ENCODE measurements at regions not wholly inside any gene's neighbourhood (a gene's known extent, or its start where the extent isn't known, plus 50 kb on each side); places are given as distances from the start of the nearest gene placed in this dataset.

DNA sequence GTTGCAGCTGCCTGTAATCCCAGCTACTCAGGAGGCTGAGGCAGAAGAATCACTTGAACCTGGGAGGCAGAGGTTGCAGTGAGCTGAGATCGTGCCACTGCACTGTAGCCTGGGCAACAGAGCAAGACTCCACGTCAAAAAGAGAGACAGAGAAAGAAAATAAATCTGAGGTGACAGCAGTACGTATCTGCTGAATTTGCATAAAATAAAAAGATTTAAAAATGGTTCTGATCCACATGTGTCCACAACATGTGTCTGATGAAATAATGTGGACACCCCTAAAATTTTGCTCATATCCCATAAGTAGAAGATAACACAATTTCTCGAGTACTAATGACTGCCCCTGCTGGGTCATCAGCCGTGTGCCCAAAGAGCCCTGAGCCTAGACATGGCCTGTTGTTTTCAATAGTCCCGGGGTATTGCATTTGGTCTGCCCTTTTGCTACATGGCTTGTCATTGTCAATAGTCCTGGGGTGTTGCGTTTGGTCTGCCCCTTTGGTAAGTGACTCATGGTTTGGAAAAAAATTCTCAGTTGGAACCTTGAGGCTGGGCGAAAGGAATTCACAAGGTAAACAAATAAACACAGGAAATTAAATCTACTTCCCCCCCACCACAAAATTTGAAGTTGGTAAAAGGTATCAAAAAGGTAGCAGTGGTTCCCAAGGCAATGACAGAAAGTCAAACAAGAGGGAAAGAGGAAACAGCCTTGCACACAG is 434.6 kb upstream of the MAF start:
- no peak overlapping the region for H3K27ac ChIP-seq
- no peak for TF ChIP-seq ZFX (IDR thresholded peaks at IDR 0.05)
- TF ChIP-seq, protein P1, sequence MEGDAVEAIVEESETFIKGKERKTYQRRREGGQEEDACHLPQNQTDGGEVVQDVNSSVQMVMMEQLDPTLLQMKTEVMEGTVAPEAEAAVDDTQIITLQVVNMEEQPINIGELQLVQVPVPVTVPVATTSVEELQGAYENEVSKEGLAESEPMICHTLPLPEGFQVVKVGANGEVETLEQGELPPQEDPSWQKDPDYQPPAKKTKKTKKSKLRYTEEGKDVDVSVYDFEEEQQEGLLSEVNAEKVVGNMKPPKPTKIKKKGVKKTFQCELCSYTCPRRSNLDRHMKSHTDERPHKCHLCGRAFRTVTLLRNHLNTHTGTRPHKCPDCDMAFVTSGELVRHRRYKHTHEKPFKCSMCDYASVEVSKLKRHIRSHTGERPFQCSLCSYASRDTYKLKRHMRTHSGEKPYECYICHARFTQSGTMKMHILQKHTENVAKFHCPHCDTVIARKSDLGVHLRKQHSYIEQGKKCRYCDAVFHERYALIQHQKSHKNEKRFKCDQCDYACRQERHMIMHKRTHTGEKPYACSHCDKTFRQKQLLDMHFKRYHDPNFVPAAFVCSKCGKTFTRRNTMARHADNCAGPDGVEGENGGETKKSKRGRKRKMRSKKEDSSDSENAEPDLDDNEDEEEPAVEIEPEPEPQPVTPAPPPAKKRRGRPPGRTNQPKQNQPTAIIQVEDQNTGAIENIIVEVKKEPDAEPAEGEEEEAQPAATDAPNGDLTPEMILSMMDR (conservative IDR thresholded peaks at IDR 0.05): no peak

DNA sequence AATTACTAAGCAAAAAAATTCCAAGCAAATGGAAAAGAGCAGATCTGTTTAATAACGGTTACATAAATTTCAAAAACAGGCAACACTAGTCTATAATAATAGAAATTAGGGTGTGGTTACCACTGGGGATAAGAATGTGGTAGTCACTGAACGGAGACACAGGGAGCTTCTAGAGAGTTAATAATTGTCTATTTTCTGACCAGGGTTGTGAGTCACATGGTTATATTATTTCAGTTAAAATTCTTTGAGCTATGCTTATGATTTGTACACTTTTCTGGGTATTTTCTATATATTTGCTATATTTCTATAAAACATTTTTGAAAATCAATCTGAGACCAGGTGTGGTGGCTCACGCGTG is 433.9 kb upstream of the MAF start:
- TF ChIP-seq, protein P1 (conservative IDR thresholded peaks at IDR 0.05): no peak
- no peak for TF ChIP-seq ZFX (IDR thresholded peaks at IDR 0.05)
- no peak overlapping the region for H3K27ac ChIP-seq

DNA sequence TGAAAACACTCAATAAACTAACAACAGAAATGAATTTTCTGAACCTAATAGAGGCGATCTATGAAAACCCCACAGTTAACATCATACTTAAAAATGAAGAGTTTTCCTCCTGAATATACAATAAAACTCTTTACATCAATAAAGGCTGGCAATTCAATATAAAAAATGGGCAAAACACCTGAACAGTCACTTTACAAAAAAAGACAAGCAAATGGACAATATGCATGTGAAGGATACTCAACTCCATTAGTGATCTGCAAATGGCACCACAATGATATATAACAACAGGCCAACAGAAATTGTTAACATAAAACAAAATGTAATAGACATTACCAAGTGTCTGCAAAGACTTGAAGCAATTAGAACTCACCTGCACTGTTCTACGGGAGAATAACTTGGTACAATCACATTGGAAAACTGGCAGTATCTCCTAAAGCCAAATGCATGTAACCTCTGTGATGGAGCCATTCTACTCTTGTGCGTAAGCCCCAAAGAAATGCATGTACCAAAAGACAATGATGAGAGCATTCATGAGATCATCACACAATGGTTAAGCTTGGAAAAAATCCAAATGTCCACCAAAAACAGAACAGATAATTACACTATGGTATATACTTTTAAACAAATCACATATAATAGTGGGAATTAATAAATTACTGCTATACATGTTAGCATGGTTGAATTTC is 433.4 kb upstream of the MAF start:
- TF ChIP-seq, protein P1 (conservative IDR thresholded peaks at IDR 0.05): no peak
- H3K27ac ChIP-seq: no peak overlapping the region

DNA sequence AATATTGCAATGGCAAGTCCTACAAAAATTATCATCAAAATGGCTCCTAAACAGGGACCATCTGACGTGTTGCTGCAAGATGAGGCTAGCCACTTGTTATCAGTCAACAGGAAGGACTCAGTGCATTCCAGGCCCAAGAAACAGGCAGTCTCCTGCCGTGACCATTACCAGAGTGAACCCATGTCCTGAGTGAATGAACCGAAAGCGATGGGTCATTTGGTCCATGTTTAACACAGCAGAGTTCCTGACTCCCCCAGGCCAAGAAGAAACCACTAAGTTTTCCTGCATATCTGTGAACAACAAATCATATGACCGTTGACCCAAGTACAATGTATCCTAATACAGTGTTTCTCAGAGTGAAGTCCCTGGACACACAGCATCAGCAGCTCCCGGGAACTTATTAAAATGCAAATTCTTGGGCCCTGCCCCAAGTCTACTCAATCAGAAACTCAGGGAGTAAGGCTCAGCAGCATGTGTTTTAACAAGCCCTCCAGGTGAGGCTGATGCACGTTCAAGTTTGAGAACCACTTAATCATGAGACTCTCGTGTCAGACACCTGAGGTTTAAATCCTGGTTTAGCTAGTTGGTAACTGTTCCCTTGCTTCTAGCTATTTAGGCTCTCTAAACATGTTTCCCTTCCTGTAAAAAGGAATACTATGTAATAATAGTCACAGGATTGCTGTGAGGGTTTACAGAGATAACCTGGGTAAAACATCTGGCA is 429.4 kb upstream of the MAF start:
- no peak overlapping the region for H3K27ac ChIP-seq
- TF ChIP-seq, protein P1 (conservative IDR thresholded peaks at IDR 0.05): no peak
- no peak for TF ChIP-seq ZFX (IDR thresholded peaks at IDR 0.05)

DNA sequence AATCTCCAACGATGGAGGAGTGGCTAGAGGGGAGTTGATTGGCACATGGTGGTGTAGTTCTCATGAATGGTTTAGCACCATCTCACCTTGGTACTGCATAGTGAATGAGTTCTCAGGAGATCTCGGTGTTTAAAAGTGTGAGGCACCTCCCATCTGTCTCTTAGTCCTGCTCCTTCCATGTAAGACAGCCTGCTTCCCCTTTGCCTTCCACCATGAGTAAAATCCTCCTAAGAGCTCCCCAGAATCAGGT is 428.8 kb upstream of the MAF start:
- TF ChIP-seq ZFX (IDR thresholded peaks at IDR 0.05): no peak
- TF ChIP-seq, protein P1 (conservative IDR thresholded peaks at IDR 0.05): no peak
- no peak overlapping the region for H3K27ac ChIP-seq

DNA sequence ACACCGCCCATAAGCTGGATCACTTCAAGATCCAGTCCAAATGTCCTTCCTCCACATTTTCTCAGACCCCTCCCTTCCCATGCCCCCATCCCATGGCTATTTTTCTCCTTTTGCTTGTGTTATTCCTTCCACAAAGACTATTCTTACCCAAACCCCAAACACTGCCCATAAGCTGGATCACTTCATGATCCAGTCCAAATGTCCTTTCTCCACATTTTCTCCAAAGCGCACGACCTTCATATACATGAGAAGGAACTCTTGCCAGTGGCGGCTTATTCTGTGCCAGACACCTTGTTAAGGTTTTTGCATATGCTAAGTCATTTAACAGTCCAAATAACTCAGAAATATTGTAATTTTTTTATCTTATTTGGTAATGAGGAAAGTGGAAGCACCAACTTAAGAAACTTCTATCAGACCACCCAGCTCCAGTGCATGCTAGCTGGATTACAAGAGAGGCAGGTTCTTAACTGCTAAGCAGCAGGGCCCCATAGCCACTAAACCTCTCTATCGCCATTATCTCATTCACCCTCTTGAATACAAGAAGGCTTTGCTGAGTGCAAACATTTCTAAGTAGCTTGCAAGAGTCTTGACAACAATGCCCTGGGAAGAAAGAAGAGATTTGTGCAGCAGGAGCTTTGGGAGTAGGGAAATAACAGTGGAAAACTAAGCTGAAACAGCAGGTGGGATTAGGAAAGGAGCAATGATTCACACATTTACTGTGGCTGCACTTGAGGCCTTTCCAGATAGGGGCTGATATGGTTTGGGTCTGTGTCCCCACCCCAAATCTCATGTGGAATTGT is 428.2 kb upstream of the MAF start:
- H3K27ac ChIP-seq: no peak overlapping the region
- TF ChIP-seq, protein P1 (conservative IDR thresholded peaks at IDR 0.05): no peak
- no peak for TF ChIP-seq ZFX (IDR thresholded peaks at IDR 0.05)

All from C4-2B (cell line).